Upper lobe of right lung (tissue), 1 donor: ENCODE measurements at regions not wholly inside any gene's neighbourhood (a gene's known extent, or its start where the extent isn't known, plus 50 kb on each side); places are given as distances from the start of the nearest gene placed in this dataset.
"Not testable (repeated sequence)": the region's sequence is repeated elsewhere in the genome, so short reads cannot be mapped to it uniquely, and the experiment has no call there.

ENCODE experiments used
- ATAC-seq: fragments of 200-7000 bp; cut with Tn5 transposase; one replicate; pipeline ENCODE4 v1.9.1; 2020; ENCODE audit warnings: mild to moderate bottlenecking, moderate library complexity
- DNase-seq: peaks from one replicate; pipeline ENCODE4 v3.0.0-alpha.2; 2020
- H3K27ac ChIP-seq: fragments of 200-600 bp; one replicate; pipeline ENCODE4 v1.8.0; 2022
- H3K27me3 ChIP-seq: fragments of 200-600 bp; one replicate; pipeline ENCODE4 v1.8.0; 2022; ENCODE audit warnings: mild to moderate bottlenecking
- H3K36me3 ChIP-seq: fragments of 200-600 bp; one replicate; pipeline ENCODE4 v1.8.0; 2022
- H3K4me1 ChIP-seq: fragments of 200-600 bp; one replicate; pipeline ENCODE4 v1.8.0; 2022
- H3K4me3 ChIP-seq: fragments of 200-600 bp; one replicate; pipeline ENCODE4 v1.8.0; 2022; ENCODE audit warnings: mild to moderate bottlenecking
- H3K9me3 ChIP-seq: fragments of 200-600 bp; one replicate; pipeline ENCODE4 v1.8.0; 2022
- intact Hi-C: fragments of 100-400 bp; cut with DNase I; formaldehyde crosslinking; loops from one replicate; pipeline ENCODE4 v1.11.0; 2022
- TF ChIP-seq, protein P1 (sequence below): fragments of 200-600 bp; IDR thresholded peaks from one replicate; pipeline ENCODE4 v1.8.0; 2022; ENCODE audit warnings: antibody characterized with exemption
- donor health status: DM: no; HTN: yes; CAD: no; lungs with severe emphysema.

DNA sequence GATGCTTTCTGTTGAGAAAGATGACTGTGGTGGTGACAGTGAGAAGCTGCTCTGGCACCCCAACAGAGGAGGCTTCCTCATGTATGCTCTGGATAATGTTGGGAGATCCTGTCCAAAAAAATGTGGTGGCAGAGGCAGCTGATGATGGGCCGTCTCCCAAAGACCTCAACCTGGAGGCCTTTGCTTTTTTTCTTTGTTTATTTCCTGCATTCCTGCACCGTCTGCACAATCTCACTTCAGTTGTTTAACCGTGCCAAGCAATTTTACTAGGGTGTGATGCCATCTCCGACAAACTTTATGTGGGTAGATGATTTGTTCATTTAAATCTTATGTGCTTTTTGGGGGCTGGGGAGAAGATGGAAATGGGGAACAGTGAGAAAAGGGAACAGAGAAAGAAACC lies 62.2 kb upstream of the IGFBP5 start:
- H3K9me3 ChIP-seq: no peaks in the 10 kb centered on the region
- DNase-seq: no peak
- no peaks in the 10 kb centered on the region for H3K36me3 ChIP-seq
- no peak overlapping the region for H3K27ac ChIP-seq
- intact Hi-C loops: no loop called here
- ATAC-seq: no peak
- H3K4me1 ChIP-seq: peaks cover 4% of the 10 kb centered on the region
- H3K27me3 ChIP-seq: no peaks in the 10 kb centered on the region
- TF ChIP-seq, protein P1, sequence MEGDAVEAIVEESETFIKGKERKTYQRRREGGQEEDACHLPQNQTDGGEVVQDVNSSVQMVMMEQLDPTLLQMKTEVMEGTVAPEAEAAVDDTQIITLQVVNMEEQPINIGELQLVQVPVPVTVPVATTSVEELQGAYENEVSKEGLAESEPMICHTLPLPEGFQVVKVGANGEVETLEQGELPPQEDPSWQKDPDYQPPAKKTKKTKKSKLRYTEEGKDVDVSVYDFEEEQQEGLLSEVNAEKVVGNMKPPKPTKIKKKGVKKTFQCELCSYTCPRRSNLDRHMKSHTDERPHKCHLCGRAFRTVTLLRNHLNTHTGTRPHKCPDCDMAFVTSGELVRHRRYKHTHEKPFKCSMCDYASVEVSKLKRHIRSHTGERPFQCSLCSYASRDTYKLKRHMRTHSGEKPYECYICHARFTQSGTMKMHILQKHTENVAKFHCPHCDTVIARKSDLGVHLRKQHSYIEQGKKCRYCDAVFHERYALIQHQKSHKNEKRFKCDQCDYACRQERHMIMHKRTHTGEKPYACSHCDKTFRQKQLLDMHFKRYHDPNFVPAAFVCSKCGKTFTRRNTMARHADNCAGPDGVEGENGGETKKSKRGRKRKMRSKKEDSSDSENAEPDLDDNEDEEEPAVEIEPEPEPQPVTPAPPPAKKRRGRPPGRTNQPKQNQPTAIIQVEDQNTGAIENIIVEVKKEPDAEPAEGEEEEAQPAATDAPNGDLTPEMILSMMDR: no peak
- H3K4me3 ChIP-seq: no peak overlapping the region

DNA sequence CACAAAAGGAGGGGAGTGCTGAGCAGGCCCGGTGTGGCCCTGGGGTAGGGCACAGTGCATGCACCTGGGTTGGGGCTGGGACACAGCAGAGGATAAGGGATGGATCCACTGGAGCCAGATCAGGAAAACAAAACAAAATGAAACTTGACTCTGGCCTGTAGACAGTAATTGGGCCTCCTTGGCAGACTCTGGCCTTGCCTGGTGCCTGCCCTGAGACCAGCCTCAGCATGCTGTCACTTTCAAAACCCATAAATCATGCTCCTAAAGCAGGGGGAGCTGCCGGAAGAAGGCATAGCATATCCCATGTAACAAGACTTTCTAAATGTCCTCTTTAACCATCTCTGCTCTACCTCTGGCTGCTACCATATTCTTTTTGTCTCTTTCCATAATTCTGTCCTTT lies 61.1 kb upstream of the IGFBP5 start:
- intact Hi-C loops: no loop called here
- Histone ChIP-seq H3K4me1 (peaks cover 4% of the 10 kb centered on the region), H3K27ac (no peak overlapping the region), H3K4me3 (no peak overlapping the region), H3K36me3 (no peaks in the 10 kb centered on the region), H3K27me3 (no peaks in the 10 kb centered on the region), H3K9me3 (no peaks in the 10 kb centered on the region)
- DNase-seq: no peak
- TF ChIP-seq, protein P1: no peak
- ATAC-seq: no peak

DNA sequence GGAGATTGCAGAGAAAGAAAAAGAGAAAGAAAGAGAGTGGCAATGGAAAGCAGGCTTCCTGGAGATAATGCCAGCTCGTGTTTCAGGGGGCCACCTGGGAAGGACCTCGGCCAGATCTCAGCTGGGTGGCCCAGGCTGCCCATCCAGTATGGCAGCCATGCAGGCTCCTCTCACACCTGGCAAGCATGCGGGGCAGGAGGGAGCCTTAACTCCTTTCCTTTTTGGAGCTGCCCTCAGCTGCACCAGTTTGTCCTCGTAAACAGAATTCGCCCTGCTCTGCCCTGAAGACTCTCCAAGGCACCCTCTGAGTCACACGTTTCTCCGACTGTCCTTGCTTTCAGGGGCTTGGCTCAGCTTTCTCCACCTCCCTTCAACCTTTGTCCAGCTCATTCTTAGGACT lies 59.5 kb upstream of the IGFBP5 start:
- no peaks in the 10 kb centered on the region for H3K9me3 ChIP-seq
- no peak overlapping the region for H3K27ac ChIP-seq
- ATAC-seq (no peak), DNase-seq (no peak)
- no peaks in the 10 kb centered on the region for H3K36me3 ChIP-seq
- intact Hi-C loops: no loop called here
- no peak overlapping the region for H3K4me3 ChIP-seq
- TF ChIP-seq, protein P1: no peak
- peaks cover 4% of the 10 kb centered on the region for H3K4me1 ChIP-seq
- H3K27me3 ChIP-seq: no peaks in the 10 kb centered on the region

DNA sequence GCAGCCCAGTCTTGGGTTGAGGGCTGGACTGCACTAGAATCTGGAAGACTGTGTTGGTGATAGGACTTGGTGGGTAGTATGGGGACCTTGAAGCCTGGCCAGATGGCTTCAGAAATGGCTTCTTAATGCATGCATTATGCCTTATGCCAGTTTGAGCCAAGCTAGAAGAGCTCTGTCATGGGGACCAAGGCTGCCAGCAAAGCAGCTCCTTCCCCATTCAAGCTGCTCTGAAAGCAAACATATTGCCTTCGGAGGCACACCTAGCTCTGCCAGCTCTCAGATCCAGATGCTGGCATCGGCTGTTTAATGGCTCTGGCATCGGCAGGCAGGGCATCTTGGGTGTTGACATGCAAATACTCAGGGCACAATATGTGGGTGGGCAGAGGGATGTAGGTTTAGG lies 59.0 kb upstream of the IGFBP5 start:
- intact Hi-C loops: no loop called here
- H3K36me3 ChIP-seq: no peaks in the 10 kb centered on the region
- TF ChIP-seq, protein P1: no peak
- H3K9me3 ChIP-seq: no peaks in the 10 kb centered on the region
- DNase-seq: no peak
- H3K27ac ChIP-seq: no peak overlapping the region
- ATAC-seq: no peak
- no peaks in the 10 kb centered on the region for H3K27me3 ChIP-seq
- no peak overlapping the region for H3K4me3 ChIP-seq
- peaks cover 4% of the 10 kb centered on the region for H3K4me1 ChIP-seq

DNA sequence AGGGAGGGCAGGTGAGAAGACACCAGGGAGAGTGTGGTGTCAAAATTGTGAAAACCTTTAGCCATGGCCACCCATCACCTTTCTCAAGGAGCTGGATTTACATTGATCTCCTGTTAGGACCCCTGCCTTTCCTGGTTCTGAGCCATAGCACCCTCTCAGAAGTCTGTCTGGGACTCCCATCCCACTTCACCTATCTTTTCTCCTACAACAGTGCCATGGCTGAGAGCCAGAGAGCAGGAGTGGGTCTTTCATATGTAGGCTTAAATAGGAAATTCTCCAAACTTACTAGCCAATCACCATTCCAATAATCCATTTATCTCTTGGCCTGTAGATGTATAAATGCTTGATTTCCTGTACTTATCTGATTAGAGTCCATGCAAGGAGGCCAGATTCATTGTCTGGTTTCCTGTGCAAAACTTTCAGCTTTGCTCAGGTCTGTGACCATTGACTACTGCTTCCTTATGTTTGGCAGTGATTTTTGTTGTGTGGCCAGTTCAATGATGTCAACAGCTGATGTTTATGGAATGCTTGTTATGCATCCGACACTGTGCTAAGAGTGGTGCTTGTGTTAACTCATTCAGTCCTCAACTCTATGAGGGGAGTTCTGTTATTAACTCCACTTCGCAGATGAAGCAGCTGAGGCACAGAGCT lies 57.6 kb upstream of the IGFBP5 start:
- ATAC-seq (no peak), DNase-seq (no peak)
- Histone ChIP-seq H3K36me3 (no peaks in the 10 kb centered on the region), H3K4me3 (no peak overlapping the region), H3K27me3 (no peaks in the 10 kb centered on the region), H3K27ac (no peak overlapping the region), H3K4me1 (peaks cover 4% of the 10 kb centered on the region), H3K9me3 (no peaks in the 10 kb centered on the region)
- intact Hi-C loops: no loop called here
- TF ChIP-seq, protein P1: no peak

DNA sequence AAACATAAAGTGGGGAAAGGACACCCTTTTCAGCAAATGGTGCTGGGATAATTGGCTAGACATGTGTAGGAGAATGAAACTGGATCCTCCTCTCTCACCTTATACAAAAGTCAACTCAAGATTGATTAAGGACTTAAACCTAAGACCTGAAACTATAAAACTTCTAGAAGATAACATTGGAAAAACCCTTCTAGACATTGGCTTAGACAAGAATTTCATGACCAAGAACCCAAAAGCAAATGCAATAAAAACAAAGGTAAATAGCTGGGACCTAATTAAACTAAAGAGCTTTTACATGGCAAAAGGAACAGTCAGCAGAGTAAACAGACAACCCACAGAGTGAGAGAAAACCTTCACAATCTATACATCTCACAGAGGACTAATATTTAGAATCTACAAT lies 55.4 kb upstream of the IGFBP5 start:
- H3K4me3 ChIP-seq, intact Hi-C loops, ATAC-seq, H3K27ac ChIP-seq, H3K27me3 ChIP-seq, H3K36me3 ChIP-seq, H3K4me1 ChIP-seq, H3K9me3 ChIP-seq, DNase-seq: not testable (repeated sequence)

DNA sequence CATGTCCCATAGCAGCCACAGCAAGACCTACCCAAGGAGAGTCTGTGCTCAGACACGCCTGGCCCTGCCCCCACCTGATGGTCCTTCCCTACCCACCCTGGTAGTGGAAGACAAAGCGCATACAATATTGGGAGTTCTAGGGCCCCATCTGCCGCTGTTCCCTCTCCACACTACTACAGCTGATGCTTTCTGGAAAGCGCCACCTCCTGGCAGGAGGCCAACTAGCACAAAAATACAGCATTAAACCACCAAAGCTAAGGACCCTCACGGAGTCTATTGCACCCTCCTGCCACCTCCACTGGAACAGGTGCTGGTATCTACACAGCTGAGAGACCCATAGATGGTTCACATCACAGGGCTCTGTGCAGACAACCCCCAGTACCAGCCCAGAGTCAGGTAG lies 50.9 kb upstream of the IGFBP5 start:
- intact Hi-C loops, ATAC-seq, H3K4me3 ChIP-seq, H3K36me3 ChIP-seq, DNase-seq, H3K27me3 ChIP-seq, H3K27ac ChIP-seq, H3K9me3 ChIP-seq, H3K4me1 ChIP-seq: not testable (repeated sequence)
